Activated naive CD4-positive, alpha-beta T cell treated with anti-CD3 and anti-CD28 coated beads, Interleukin-2, amount 10 ng/mL, durations not matched to agents 7 days and 5 days (primary cell): ENCODE measurements at regions not wholly inside any gene's neighbourhood (a gene's known extent, or its start where the extent isn't known, plus 50 kb on each side); places are given as distances from the start of the nearest gene placed in this dataset.

Experiments used
- CTCF ChIA-PET: fragments of 350-600 bp; sonication (Branson Sonifier 250); formaldehyde crosslinking; loops from one replicate; lab custom pipeline; 2021; ENCODE audit warnings: antibody characterized with exemption; lab: Charles Lee
- DNase-seq: peaks from one replicate; pipeline ENCODE4 v3.0.0-alpha.2; 2020
- H3K27ac Mint-ChIP-seq: one replicate; pipeline ENCODE4 v1.8.0; 2021; ENCODE audit warnings: mild to moderate bottlenecking, moderate library complexity, mixed read lengths
- H3K27me3 Mint-ChIP-seq: one replicate; pipeline ENCODE4 v1.8.0; 2021; ENCODE audit warnings: mild to moderate bottlenecking, mixed read lengths
- H3K36me3 Mint-ChIP-seq: one replicate; pipeline ENCODE4 v1.8.0; 2021; ENCODE audit warnings: mixed read lengths
- H3K4me1 Mint-ChIP-seq: one replicate; pipeline ENCODE4 v1.8.0; 2021; ENCODE audit warnings: mixed read lengths
- H3K4me3 Mint-ChIP-seq: one replicate; pipeline ENCODE4 v1.8.0; 2021; ENCODE audit warnings: mild to moderate bottlenecking, moderate library complexity, mixed read lengths
- H3K9me3 Mint-ChIP-seq: one replicate; pipeline ENCODE4 v1.8.0; 2021; ENCODE audit warnings: mixed read lengths

DNA sequence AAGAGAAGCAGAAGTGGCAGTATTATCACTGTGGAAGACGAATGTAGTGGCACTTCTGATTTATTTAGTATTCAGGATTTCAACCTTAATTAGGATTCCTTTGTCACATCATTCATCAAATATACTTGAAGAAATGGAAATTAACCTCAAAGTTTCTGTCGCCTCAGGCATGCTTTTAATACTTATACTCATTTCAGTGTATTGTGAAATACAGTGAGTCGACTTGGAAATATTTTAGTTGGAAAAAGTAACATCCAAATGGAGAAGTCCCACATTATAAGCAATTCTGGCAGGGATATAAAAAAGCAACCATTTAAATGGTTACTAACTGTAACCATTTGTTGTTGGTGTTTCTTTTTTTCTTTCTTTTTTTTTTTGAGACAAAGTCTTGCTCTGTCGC, 648.8 kb downstream of the ARL4A start:
- H3K27me3 Mint-ChIP-seq, result no peaks in the 10 kb centered on the region
- H3K4me3 Mint-ChIP-seq, result no peak overlapping the region
- no peaks in the 10 kb centered on the region for H3K4me1 Mint-ChIP-seq
- no peak for DNase-seq
- no peaks in the 10 kb centered on the region for H3K9me3 Mint-ChIP-seq
- H3K36me3 Mint-ChIP-seq, result no peaks in the 10 kb centered on the region
- no peak overlapping the region for H3K27ac Mint-ChIP-seq
- CTCF ChIA-PET, result no interaction called here

- H3K4me1 Mint-ChIP-seq, result no peaks in the 10 kb centered on the region
- no peak for DNase-seq
- H3K27ac Mint-ChIP-seq, result no peak overlapping the region
- no peak overlapping the region for H3K4me3 Mint-ChIP-seq
- H3K9me3 Mint-ChIP-seq, result no peaks in the 10 kb centered on the region
- H3K36me3 Mint-ChIP-seq, result no peaks in the 10 kb centered on the region
- CTCF ChIA-PET, result no interaction called here
- H3K27me3 Mint-ChIP-seq, result no peaks in the 10 kb centered on the region
These were observed 636.8 kb downstream of the ETV1 start for GRCh38 chr7:13352677-13353076.

DNA sequence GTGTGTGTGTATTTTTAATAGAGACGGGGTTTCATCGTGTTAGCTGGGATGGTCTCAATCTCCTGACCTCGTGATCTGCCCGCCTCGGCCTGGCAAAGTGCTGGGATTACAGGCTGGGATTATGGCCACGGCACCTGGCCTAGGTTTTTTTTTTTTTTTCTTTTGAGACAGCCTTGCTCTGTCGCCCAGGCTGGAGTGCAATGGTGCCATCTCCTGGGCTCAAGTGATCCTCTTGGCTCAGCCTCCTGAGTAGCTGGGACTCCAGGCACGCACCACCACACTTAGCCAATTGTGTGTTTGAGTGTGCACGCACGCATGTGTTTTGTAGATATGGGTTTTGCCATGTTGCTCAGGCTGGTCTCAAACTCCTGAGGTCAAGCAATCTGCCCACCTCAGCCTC, 629.8 kb downstream of the ETV1 start:
- H3K27me3 Mint-ChIP-seq, result no peaks in the 10 kb centered on the region
- H3K27ac Mint-ChIP-seq, result no peak overlapping the region
- no peaks in the 10 kb centered on the region for H3K36me3 Mint-ChIP-seq
- H3K9me3 Mint-ChIP-seq, result no peaks in the 10 kb centered on the region
- H3K4me3 Mint-ChIP-seq, result no peak overlapping the region
- H3K4me1 Mint-ChIP-seq, result no peaks in the 10 kb centered on the region
- no peak for DNase-seq
- CTCF ChIA-PET, result no interaction called here

DNA sequence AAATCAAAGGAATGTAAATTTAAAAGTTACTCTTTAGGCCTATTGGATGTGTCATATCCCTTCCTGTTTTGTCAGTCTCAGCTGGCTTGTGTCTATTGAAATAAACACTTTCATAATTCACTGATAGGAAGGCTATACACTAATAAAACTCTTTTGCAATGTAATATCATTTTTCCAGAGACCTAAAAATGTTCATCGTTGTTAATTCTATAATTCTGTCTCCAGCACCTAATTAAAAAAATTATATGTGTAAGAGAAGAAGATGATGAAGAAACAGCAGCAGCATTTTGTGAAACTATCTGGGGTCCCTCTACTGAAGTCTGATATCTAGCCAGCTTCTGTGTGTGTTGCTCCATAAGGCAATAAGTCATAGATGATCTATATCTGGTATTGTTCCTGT, 602.7 kb downstream of the ETV1 start:
- H3K27me3 Mint-ChIP-seq, result no peaks in the 10 kb centered on the region
- no peak overlapping the region for H3K27ac Mint-ChIP-seq
- H3K4me3 Mint-ChIP-seq, result no peak overlapping the region
- DNase-seq, result no peak
- no peaks in the 10 kb centered on the region for H3K36me3 Mint-ChIP-seq
- H3K9me3 Mint-ChIP-seq, result no peaks in the 10 kb centered on the region
- CTCF ChIA-PET, result no interaction called here
- no peaks in the 10 kb centered on the region for H3K4me1 Mint-ChIP-seq

DNA sequence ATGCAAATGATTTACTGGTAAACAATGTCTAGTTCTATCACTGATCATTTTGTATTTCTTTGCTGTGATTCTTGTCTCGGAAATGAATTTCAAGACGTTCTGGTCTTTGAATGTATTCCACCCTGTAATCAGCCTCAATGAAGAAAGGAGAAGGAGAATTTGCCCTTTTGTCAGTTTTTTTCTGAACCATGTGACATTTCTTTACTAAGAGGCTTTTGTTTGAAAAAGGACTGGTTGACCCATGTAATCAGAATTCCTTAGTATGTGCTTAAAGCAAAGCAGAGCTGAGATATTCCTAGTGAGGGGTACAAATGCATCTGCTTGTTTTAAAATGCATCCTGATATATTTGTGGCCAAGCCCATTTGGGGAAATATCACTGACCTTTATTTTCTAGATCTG, 581.6 kb downstream of the ETV1 start:
- CTCF ChIA-PET, result no interaction called here
- Mint-ChIP-seq H3K27ac (no peak overlapping the region), H3K27me3 (no peaks in the 10 kb centered on the region), H3K4me3 (no peak overlapping the region), H3K36me3 (no peaks in the 10 kb centered on the region), H3K4me1 (no peaks in the 10 kb centered on the region), H3K9me3 (no peaks in the 10 kb centered on the region)
- DNase-seq, result no peak

GRCh38 chr7:13411151-13411550, 578.3 kb downstream of the ETV1 start:
- no peak for DNase-seq
- Mint-ChIP-seq H3K9me3 (no peaks in the 10 kb centered on the region), H3K27me3 (no peaks in the 10 kb centered on the region), H3K36me3 (no peaks in the 10 kb centered on the region), H3K4me1 (no peaks in the 10 kb centered on the region), H3K4me3 (no peak overlapping the region), H3K27ac (no peak overlapping the region)
- CTCF ChIA-PET, result no interaction called here

DNA sequence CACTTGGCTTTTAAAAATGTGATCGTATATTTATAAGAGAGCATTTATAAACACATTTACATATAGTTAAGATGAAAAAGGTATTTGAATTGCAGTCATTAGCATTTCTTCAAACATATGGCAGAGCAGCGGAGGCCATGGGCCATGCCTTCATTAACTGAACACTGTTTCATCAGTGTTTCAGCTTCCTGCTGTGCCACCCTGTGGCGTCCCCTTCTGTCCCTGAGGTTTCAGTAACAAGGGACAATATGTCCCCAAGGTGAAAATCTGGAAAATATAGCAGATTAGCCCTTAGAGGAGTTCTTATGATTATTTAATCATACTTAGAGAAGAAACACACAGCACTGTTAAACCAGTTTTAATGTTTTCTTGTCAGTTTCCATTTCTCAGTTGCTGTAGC, 577.8 kb downstream of the ETV1 start:
- CTCF ChIA-PET, result no interaction called here
- Mint-ChIP-seq H3K27ac (no peak overlapping the region), H3K9me3 (no peaks in the 10 kb centered on the region), H3K4me3 (no peak overlapping the region), H3K4me1 (no peaks in the 10 kb centered on the region), H3K27me3 (no peaks in the 10 kb centered on the region), H3K36me3 (no peaks in the 10 kb centered on the region)
- DNase-seq, result no peak

DNA sequence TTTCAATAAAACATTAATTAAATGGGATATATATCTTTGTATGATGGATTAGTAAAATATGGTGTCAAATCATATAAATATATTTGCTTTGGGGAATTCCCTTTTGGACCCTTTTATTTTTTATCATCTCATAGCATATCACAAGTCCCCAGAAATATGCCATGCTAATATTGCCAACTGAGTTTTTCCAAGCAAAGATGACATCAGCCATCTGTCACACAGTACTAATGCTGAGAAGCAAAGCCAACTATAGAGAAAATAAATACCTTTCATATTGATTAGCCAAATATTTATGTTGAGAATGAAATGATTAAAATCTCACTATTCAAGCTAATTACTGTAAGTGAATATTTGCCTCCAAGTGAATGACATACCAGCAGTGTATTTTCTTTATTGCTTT, 575.3 kb downstream of the ETV1 start:
- no peak overlapping the region for H3K27ac Mint-ChIP-seq
- H3K4me1 Mint-ChIP-seq, result no peaks in the 10 kb centered on the region
- H3K36me3 Mint-ChIP-seq, result no peaks in the 10 kb centered on the region
- no peaks in the 10 kb centered on the region for H3K27me3 Mint-ChIP-seq
- H3K9me3 Mint-ChIP-seq, result peaks cover 2% of the 10 kb centered on the region
- no peak for DNase-seq
- CTCF ChIA-PET, result no interaction called here
- H3K4me3 Mint-ChIP-seq, result no peak overlapping the region

DNA sequence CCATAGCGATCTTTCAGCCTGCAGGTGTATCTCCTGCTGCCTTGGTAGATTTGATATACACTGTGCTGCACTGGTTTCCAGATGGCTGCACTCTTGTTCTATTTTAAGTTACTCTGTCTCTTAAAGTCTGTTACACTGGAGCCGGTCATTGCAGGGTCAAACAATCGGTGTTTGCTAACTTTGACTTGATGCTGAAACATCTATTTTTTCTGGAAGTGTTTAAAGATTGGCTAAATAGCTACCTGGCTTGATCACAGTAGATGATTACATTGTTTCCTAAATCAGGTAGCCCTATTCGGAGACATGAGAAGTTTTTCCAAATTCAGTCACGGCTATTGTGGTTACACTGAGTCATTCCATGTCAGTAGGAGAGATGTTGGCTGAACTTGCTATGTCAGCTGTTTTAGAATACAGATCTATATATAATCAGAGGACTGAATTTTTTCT, 574.8 kb downstream of the ETV1 start:
- Mint-ChIP-seq H3K4me1 (no peaks in the 10 kb centered on the region), H3K36me3 (no peaks in the 10 kb centered on the region), H3K9me3 (peaks cover 2% of the 10 kb centered on the region), H3K4me3 (no peak overlapping the region), H3K27me3 (no peaks in the 10 kb centered on the region), H3K27ac (no peak overlapping the region)
- CTCF ChIA-PET, result no interaction called here
- no peak for DNase-seq

- Mint-ChIP-seq H3K36me3 (no peaks in the 10 kb centered on the region), H3K27ac (no peak overlapping the region), H3K9me3 (peaks cover 3% of the 10 kb centered on the region), H3K4me1 (no peaks in the 10 kb centered on the region), H3K4me3 (no peak overlapping the region), H3K27me3 (no peaks in the 10 kb centered on the region)
- no peak for DNase-seq
- CTCF ChIA-PET, result no interaction called here
These were observed 573.4 kb downstream of the ETV1 start for GRCh38 chr7:13416071-13416470.

- H3K4me3 Mint-ChIP-seq, result no peak overlapping the region
- H3K27me3 Mint-ChIP-seq, result no peaks in the 10 kb centered on the region
- no peaks in the 10 kb centered on the region for H3K4me1 Mint-ChIP-seq
- CTCF ChIA-PET, result no interaction called here
- peaks cover 8% of the 10 kb centered on the region for H3K9me3 Mint-ChIP-seq
- DNase-seq, result no peak
- no peaks in the 10 kb centered on the region for H3K36me3 Mint-ChIP-seq
- no peak overlapping the region for H3K27ac Mint-ChIP-seq
These were observed 572.9 kb downstream of the ETV1 start for GRCh38 chr7:13416544-13416943.

DNA sequence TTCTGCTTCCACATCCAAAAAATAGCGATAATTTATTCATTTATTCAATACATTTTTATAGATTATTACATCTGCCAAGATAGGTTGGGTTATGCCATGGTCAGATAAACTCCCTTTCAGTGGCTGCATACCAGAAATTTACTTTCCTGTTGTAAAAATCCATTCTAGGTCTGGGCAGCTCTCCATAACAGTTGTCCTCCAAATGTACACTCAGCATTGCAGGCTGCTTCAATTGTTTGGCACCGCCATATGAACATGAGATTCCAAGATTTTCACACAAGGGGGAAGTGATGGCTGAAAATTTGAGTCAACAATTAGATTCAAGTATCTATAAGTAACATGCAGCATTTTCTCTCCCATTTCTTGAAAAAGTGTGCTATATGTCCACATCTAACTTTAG, 568.7 kb downstream of the ETV1 start:
- DNase-seq, result no peak
- Mint-ChIP-seq H3K27ac (no peak overlapping the region), H3K9me3 (peaks cover 10% of the 10 kb centered on the region), H3K36me3 (no peaks in the 10 kb centered on the region), H3K4me1 (no peaks in the 10 kb centered on the region), H3K4me3 (no peak overlapping the region), H3K27me3 (no peaks in the 10 kb centered on the region)
- CTCF ChIA-PET, result no interaction called here

DNA sequence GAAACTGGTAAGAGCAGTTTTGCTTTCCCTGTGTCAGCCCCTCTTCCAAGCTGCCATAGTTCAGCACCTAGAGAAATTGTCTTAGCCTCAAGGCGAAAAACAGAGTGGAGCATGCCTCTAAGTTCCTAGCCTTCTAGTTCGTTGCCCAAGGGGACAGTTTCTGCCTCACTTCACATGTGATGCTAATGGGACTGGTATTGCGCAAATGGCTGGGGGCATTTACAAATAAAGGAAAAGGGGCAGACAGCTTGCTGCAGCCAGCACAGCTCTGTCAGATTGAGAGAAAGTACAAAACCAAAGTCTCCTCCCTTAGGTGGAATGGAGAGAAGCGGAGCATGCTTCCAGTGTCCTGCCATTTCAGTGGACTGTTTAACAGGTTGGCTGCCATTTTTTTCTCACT, 567.7 kb downstream of the ETV1 start:
- H3K27ac Mint-ChIP-seq, result no peak overlapping the region
- H3K9me3 Mint-ChIP-seq, result peaks cover 10% of the 10 kb centered on the region
- H3K4me3 Mint-ChIP-seq, result no peak overlapping the region
- no peak for DNase-seq
- H3K36me3 Mint-ChIP-seq, result no peaks in the 10 kb centered on the region
- CTCF ChIA-PET, result no interaction called here
- H3K4me1 Mint-ChIP-seq, result no peaks in the 10 kb centered on the region
- H3K27me3 Mint-ChIP-seq, result no peaks in the 10 kb centered on the region

GRCh38 chr7:13433946-13434345, 555.5 kb downstream of the ETV1 start:
- H3K4me3 Mint-ChIP-seq, result no peak overlapping the region

GRCh38 chr7:13442226-13442625, 547.2 kb downstream of the ETV1 start:
- no peak overlapping the region for H3K27ac Mint-ChIP-seq
- H3K4me3 Mint-ChIP-seq, result no peak overlapping the region
- H3K27me3 Mint-ChIP-seq, result no peaks in the 10 kb centered on the region
- no peaks in the 10 kb centered on the region for H3K36me3 Mint-ChIP-seq
- no peaks in the 10 kb centered on the region for H3K9me3 Mint-ChIP-seq
- no peak for DNase-seq
- CTCF ChIA-PET, result no interaction called here
- no peaks in the 10 kb centered on the region for H3K4me1 Mint-ChIP-seq

More at GRCh38 chr7:13433946-13434345, 555.5 kb downstream of the ETV1 start:
- H3K27me3 Mint-ChIP-seq, result no peaks in the 10 kb centered on the region
- CTCF ChIA-PET, result no interaction called here
- no peaks in the 10 kb centered on the region for H3K4me1 Mint-ChIP-seq
- no peak overlapping the region for H3K27ac Mint-ChIP-seq
- H3K9me3 Mint-ChIP-seq, result no peaks in the 10 kb centered on the region
- no peaks in the 10 kb centered on the region for H3K36me3 Mint-ChIP-seq
- no peak for DNase-seq

DNA sequence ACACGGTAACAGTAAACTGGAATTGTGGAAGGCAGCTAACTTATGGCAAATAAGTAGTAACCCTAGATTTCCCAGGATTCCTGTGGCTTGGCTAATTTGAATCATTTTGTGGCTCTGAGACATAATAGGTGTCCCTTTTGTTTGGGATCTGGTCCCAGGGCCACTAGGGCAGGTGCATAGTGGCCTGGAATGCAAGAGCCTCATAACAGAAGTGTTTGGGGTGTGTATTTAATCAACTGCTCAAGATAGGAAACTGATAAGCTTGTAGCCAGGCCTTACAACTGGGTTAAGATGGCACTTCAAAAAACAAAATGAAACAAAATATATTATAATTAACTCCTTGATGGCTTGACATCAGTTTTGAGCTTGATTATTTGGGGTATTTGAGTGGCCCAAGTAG, 541.8 kb downstream of the ETV1 start:
- peaks cover 6% of the 10 kb centered on the region for H3K9me3 Mint-ChIP-seq
- H3K27ac Mint-ChIP-seq, result no peak overlapping the region
- no peaks in the 10 kb centered on the region for H3K27me3 Mint-ChIP-seq
- H3K4me1 Mint-ChIP-seq, result no peaks in the 10 kb centered on the region
- no peaks in the 10 kb centered on the region for H3K36me3 Mint-ChIP-seq
- CTCF ChIA-PET, result no interaction called here
- no peak overlapping the region for H3K4me3 Mint-ChIP-seq
- DNase-seq, result no peak
